ENCODE measurements at regions not wholly inside any gene's neighbourhood (a gene's known extent, or its start where the extent isn't known, plus 50 kb on each side); places are given as distances from the start of the nearest gene placed in this dataset.

- Histone ChIP-seq H4K20me1 (ENCODE audit: insufficient read depth) (no peaks in the 10 kb centered on the region), H3K27ac (ENCODE audit: low read depth, low read length) (no peak overlapping the region), H3K9ac (ENCODE audit: low read length) (no peak overlapping the region), H2AFZ (ENCODE audit: low read depth, low read length, poor library complexity, severe bottlenecking) (no peak overlapping the region), H3K36me3 (ENCODE audit: control insufficient read depth in 1 of 2, insufficient read depth in 2 of 2, low read length in 2 of 2) (no peaks in the 10 kb centered on the region), H3K4me2 (ENCODE audit: low read length) (no peak overlapping the region), H3K9me2 (ENCODE audit: insufficient read depth) (no peaks in the 10 kb centered on the region), H3K27me3 (ENCODE audit: insufficient read depth, low read length) (no peaks in the 10 kb centered on the region), H3K79me2 (ENCODE audit: insufficient read depth, low read length) (no peaks in the 10 kb centered on the region), H3K4me3 (replicated peaks in 1 of 2; ENCODE audit: low read depth in 1 of 2, low read length in 2 of 2) (no peak overlapping the region), H3K4me1 (ENCODE audit: control insufficient read depth in 1 of 2, insufficient read depth in 2 of 2, low read length in 2 of 2) (0 out of 4 replicates have a peak, but pooled peaks cover 0 to 3% of the 10 kb centered on the region in 2 experiments), H3K9me3 (ENCODE audit: control insufficient read depth in 1 of 2, insufficient read depth in 1 of 2, low read depth in 1 of 2, low read length in 2 of 2) (no peaks in the 10 kb centered on the region)
- ChIA-PET RAD21 (ENCODE audit: low non-redundant PET in 1 of 2, low total read pairs in 2 of 2, uncharacterized antibody in 2 of 2, unreplicated experiment in 2 of 2) (no interaction called here), POLR2A (no interaction called here), CTCF (no interaction called here)
- intact Hi-C loops (cut with micrococcal nuclease), result no loop called here
- TF ChIP-seq, protein P1, sequence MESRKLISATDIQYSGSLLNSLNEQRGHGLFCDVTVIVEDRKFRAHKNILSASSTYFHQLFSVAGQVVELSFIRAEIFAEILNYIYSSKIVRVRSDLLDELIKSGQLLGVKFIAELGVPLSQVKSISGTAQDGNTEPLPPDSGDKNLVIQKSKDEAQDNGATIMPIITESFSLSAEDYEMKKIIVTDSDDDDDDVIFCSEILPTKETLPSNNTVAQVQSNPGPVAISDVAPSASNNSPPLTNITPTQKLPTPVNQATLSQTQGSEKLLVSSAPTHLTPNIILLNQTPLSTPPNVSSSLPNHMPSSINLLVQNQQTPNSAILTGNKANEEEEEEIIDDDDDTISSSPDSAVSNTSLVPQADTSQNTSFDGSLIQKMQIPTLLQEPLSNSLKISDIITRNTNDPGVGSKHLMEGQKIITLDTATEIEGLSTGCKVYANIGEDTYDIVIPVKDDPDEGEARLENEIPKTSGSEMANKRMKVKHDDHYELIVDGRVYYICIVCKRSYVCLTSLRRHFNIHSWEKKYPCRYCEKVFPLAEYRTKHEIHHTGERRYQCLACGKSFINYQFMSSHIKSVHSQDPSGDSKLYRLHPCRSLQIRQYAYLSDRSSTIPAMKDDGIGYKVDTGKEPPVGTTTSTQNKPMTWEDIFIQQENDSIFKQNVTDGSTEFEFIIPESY (IDR thresholded peaks at IDR 0.05; ENCODE audit: extremely low read depth, insufficient replicate concordance, low read length), result no peak
- TF ChIP-seq, protein P2, sequence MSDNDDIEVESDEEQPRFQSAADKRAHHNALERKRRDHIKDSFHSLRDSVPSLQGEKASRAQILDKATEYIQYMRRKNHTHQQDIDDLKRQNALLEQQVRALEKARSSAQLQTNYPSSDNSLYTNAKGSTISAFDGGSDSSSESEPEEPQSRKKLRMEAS (IDR thresholded peaks at IDR 0.05), result no peak
- TF ChIP-seq ZNF274 (IDR thresholded peaks at IDR 0.05; ENCODE audit: low read depth, low read length) (no peak), SP1 (IDR thresholded peaks at IDR 0.05; ENCODE audit: low read depth) (no peak), EZH2phosphoT487 (IDR thresholded peaks at IDR 0.05; ENCODE audit: borderline replicate concordance) (no peak)
- TF ChIP-seq, protein P3, sequence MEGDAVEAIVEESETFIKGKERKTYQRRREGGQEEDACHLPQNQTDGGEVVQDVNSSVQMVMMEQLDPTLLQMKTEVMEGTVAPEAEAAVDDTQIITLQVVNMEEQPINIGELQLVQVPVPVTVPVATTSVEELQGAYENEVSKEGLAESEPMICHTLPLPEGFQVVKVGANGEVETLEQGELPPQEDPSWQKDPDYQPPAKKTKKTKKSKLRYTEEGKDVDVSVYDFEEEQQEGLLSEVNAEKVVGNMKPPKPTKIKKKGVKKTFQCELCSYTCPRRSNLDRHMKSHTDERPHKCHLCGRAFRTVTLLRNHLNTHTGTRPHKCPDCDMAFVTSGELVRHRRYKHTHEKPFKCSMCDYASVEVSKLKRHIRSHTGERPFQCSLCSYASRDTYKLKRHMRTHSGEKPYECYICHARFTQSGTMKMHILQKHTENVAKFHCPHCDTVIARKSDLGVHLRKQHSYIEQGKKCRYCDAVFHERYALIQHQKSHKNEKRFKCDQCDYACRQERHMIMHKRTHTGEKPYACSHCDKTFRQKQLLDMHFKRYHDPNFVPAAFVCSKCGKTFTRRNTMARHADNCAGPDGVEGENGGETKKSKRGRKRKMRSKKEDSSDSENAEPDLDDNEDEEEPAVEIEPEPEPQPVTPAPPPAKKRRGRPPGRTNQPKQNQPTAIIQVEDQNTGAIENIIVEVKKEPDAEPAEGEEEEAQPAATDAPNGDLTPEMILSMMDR (IDR thresholded peaks at IDR 0.05 in 2 of 3, conservative IDR thresholded peaks at IDR 0.05 in 1 of 3; ENCODE audit: borderline replicate concordance in 1 of 3, insufficient read depth in 1 of 3, low read depth in 2 of 3, low read length in 2 of 3), result no peak
- no TSS peak for BruUV-seq (replicated peaks)
- no peak for ATAC-seq
- no peak for DNase-seq (ENCODE audit: low read depth, low spot score)
Measured at GRCh38 chr2:8392098-8392866, 289.6 kb upstream of the ID2 start.
